Heart right ventricle (tissue), 16 donors: ENCODE measurements at regions not wholly inside any gene's neighbourhood (a gene's known extent, or its start where the extent isn't known, plus 50 kb on each side); places are given as distances from the start of the nearest gene placed in this dataset.

ENCODE experiments used
- ATAC-seq, 8 donors: fragments of 200-7000 bp; cut with Tn5 transposase; one replicate each; pipeline ENCODE4 v1.9.1; 2020; ENCODE audit warnings: mild to moderate bottlenecking in 8 of 8, moderate library complexity in 8 of 8, moderate number of reproducible peaks in 1 of 8
- DNase-seq, 2 donors: peaks; one replicate each; pipeline ENCODE4 v3.0.0-alpha.2; 2020
- H3K27ac ChIP-seq, 10 donors: fragments of 200-600 bp; sonication (generic) in 2 of 10; one replicate each; pipeline versions ENCODE4 v1.5.0 to v1.8.0; 2020 to 2022; ENCODE audit warnings: mild to moderate bottlenecking in 3 of 10
- H3K27me3 ChIP-seq, 7 donors: fragments of 200-600 bp; one replicate each; pipeline ENCODE4 v1.8.0; 2021 to 2022; ENCODE audit warnings: mild to moderate bottlenecking in 2 of 7
- H3K36me3 ChIP-seq, 9 donors: fragments of 200-600 bp; sonication (generic) in 1 of 9; one replicate each; pipeline versions ENCODE4 v1.5.0 to v1.8.0; 2020 to 2022; ENCODE audit warnings: mild to moderate bottlenecking in 2 of 9
- H3K4me1 ChIP-seq, 9 donors: fragments of 200-600 bp; sonication (generic) in 1 of 9; one replicate each; pipeline versions ENCODE4 v1.5.0 to v1.8.0; 2020 to 2022; ENCODE audit warnings: mild to moderate bottlenecking in 4 of 9
- H3K4me3 ChIP-seq, 10 donors: fragments of 200-600 bp; sonication (generic) in 2 of 10; one replicate each; pipeline versions ENCODE4 v1.5.0 to v1.8.0; 2020 to 2022; ENCODE audit warnings: mild to moderate bottlenecking in 7 of 10, moderate library complexity in 2 of 10
- H3K9me3 ChIP-seq, 11 donors: fragments of 200-600 bp in 10 of 11; sonication (generic) in 2 of 11; one replicate each; pipeline versions ENCODE4 v1.5.0 to v1.8.0; 2013 to 2022; ENCODE audit warnings: mild to moderate bottlenecking in 2 of 11, control low read depth in 1 of 11, moderate library complexity in 1 of 11
- CTCF ChIP-seq, 9 donors: fragments of 200-600 bp; sonication (generic) in 2 of 9; IDR thresholded peaks; one replicate each; pipeline versions ENCODE4 v1.5.0 to v1.8.0; 2021 to 2022; ENCODE audit warnings: antibody characterized with exemption in 9 of 9, mild to moderate bottlenecking in 5 of 9, moderate library complexity in 1 of 9
- WGBS, 2 donors: extraction: QIAGEN DNeasy Blood & Tissue Kit; methylation state at CpG; one replicate each; pipeline ENCODE4 v1.1.7; 2013; ENCODE audit warnings: inconsistent platforms in 1 of 2; 5-methylcytosine and 5-hydroxymethylcytosine counted together
- intact Hi-C, 10 donors: fragments of 100-400 bp; cut with DNase I; formaldehyde crosslinking; loops; one replicate each; pipeline versions ENCODE4 v1.11.1 to v1.14.2; 2022
- donor health status: Arrhythmogenic right ventricular cardiomyopathy.
- donor health status: ischemic (EF 13 %, LVEDD 7.1; RV severe dilation, severe dysfunction).
- donor health status: healthy with polysubstance abuse.
- donor health status: DM: no; HTN: yes; CAD: no.
- donor health status: DM: no; HTN: no; CAD: no.
- donor health status: ischemic (EF 25% LVEDD 6.9; RV normal size, moderate dysfunction).
- donor health status: ischemic (EF 25% LVEDD 5.7; RV mildly dilated, moderate dysfunction).
- donor health status: healthy.
- donor health status: DM: yes; HTN: yes; CAD: no.
- donor health status: Ischemic cardiomyopathy.
- donor health status: ischemic (EF 35%, LVEDD 5.7; RV mildly dilated, moderate dysfunction).
- donor health status: nonischemic (EF 11% LVEDD 7.7; RV severe dilation, severe dysfunction).
- donor health status: DM: yes; HTN: yes; CAD: no.
- donor health status: PGD.
- donor health status: ischemic (EF 29% LVEDD 5.4; RV normal size, mild dysfunction).
- donor health status: nonischemic (EF 23%, LVEDD 6.1; RV moderate dilation, normal function).

GRCh38 chr16:79661578-79661977 is 61.0 kb upstream of the MAF start:
- Histone ChIP-seq H3K27ac (no peak overlapping the region), H3K9me3 (peaks cover 0 to 4% (median 0%) of the 10 kb centered on the region in 11 donors), H3K4me3 (no peak overlapping the region), H3K27me3 (peaks cover 0 to 3% (median 0%) of the 10 kb centered on the region in 7 donors), H3K36me3 (no peaks in the 10 kb centered on the region), H3K4me1 (peaks cover 0 to 7% (median 0%) of the 10 kb centered on the region in 9 donors)
- DNase-seq: no peak
- 75 to 78% methylated on average over 5 of the region's 5 CpGs for WGBS, 2 donors
- intact Hi-C loops: no loop called here
- no peak for ATAC-seq
- no peak for TF ChIP-seq CTCF (IDR thresholded peaks at IDR 0.05)

GRCh38 chr16:79659344-79659743 is 58.8 kb upstream of the MAF start:
- no peak for TF ChIP-seq CTCF (IDR thresholded peaks at IDR 0.05)
- Histone ChIP-seq H3K27ac (no peak overlapping the region), H3K36me3 (no peaks in the 10 kb centered on the region), H3K27me3 (peaks cover 0 to 5% (median 0%) of the 10 kb centered on the region in 7 donors), H3K4me1 (peaks cover 0 to 5% (median 0%) of the 10 kb centered on the region in 9 donors), H3K9me3 (peaks cover 0 to 4% (median 0%) of the 10 kb centered on the region in 11 donors), H3K4me3 (no peak overlapping the region)
- no peak for ATAC-seq
- DNase-seq: no peak
- intact Hi-C loops: no loop called here
- 51 to 59% methylated on average over 5 of the region's 5 CpGs for WGBS, 2 donors

DNA sequence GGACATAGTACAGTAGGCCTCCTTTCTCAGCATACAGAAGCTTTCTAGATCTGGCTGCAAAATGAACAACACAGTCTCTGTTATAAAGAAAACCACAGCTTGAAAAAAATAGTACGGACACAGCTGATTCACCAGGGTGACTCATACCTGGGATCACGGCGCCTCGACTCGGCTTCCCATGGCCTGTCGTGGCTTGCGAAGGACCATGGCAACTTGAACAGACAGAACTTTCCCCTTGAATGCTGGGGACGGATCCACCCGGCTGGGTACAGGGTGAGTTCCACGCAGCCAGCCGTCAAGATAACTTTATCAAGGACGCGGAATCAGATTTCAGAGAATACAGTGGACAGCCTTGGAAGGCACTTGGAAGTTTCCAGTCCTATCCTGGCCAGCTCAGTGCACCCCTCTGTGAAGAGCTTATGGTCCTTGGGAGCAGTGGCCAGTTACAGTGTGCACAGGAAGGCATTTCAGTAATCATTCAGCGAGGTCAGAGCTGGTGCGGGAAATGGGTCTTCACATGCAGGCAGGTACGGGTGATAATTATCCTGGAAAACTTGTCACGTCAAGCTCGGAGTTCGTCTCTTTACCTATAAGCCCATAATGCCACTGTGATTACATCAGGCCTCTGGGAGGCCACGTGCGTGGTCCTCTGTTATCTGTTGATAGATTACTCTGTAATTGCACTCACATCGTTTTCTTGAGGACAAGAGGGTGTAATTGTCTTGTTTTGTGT is 57.9 kb upstream of the MAF start:
- no peak overlapping the region for H3K27ac ChIP-seq
- H3K27me3 ChIP-seq: peaks cover 0 to 5% (median 0%) of the 10 kb centered on the region in 7 donors
- no peak overlapping the region for H3K4me3 ChIP-seq
- H3K4me1 ChIP-seq: peaks cover 0 to 3% (median 0%) of the 10 kb centered on the region in 9 donors
- DNase-seq (no peak), ATAC-seq (no peak)
- no peaks in the 10 kb centered on the region for H3K36me3 ChIP-seq
- WGBS, 2 donors: 86 to 92% methylated on average over 22 of the region's 22 CpGs
- intact Hi-C loops: no loop called here
- no peak for TF ChIP-seq CTCF (IDR thresholded peaks at IDR 0.05)
- H3K9me3 ChIP-seq: peaks cover 0 to 4% (median 0%) of the 10 kb centered on the region in 11 donors

DNA sequence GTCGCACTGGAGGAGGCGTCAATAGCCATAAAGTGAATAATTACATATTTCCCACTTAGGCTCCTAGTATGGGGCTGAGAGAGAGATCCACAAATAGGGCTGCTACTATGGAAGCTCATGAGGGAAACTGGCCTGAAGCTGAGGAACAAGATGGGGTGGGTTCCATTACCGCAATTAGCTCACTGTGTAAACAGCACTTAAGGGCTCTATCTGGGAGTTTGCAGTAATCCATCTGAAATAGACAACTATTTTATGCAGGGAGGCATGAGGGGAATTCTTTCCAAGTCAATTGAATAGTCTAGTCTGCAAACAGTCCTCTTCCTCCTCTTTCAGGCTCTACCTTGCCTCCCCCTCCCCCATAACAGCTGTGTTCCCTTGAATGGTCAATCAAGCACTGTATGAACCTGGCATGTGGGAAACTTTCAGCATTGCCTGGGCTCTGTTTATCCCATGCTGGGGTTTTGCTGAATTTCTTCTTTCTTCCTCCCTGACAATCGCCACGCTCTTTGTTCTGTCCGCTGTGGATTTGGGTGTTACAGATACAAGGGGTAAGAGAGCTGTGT is 56.1 kb upstream of the MAF start:
- Histone ChIP-seq H3K4me1 (peaks cover 0 to 6% (median 0%) of the 10 kb centered on the region in 9 donors), H3K9me3 (peaks cover 0 to 3% (median 0%) of the 10 kb centered on the region in 11 donors), H3K36me3 (no peaks in the 10 kb centered on the region), H3K4me3 (no peak overlapping the region), H3K27ac (no peak overlapping the region), H3K27me3 (peaks cover 0 to 5% (median 0%) of the 10 kb centered on the region in 7 donors)
- ATAC-seq (no peak), DNase-seq (no peak)
- WGBS, 2 donors: 97 to 98% methylated on average over 6 of the region's 6 CpGs
- TF ChIP-seq CTCF (IDR thresholded peaks at IDR 0.05): no peak
- intact Hi-C loops: no loop called here
